Osteoblast (primary cell): ENCODE measurements at regions not wholly inside any gene's neighbourhood (a gene's known extent, or its start where the extent isn't known, plus 50 kb on each side); places are given as distances from the start of the nearest gene placed in this dataset.

Experiments
- DNase-seq: peaks from one replicate; pipeline ENCODE4 v3.0.0; 2011; ENCODE audit warnings: low spot score, mixed read lengths; ENCODE audit not compliant: insufficient read length; ENCODE audit errors: missing footprints
- H2AFZ ChIP-seq: 2 replicates; pipeline ENCODE4 v1.6.0; 2011; ENCODE audit warnings: mild to moderate bottlenecking, low read length
- H3K27ac ChIP-seq: 2 replicates; pipeline ENCODE4 v1.5.1; 2011; ENCODE audit warnings: mild to moderate bottlenecking, low read depth, low read length, moderate library complexity
- H3K27me3 ChIP-seq: 2 replicates; pipeline ENCODE4 v1.6.0; 2012; ENCODE audit warnings: mild to moderate bottlenecking, control low read depth, inconsistent platforms, low read length, moderate library complexity; ENCODE audit not compliant: insufficient read depth
- H3K36me3 ChIP-seq: 2 replicates; pipeline ENCODE4 v1.5.1; 2011; ENCODE audit warnings: mild to moderate bottlenecking, low read length, control low read depth, moderate library complexity; ENCODE audit not compliant: insufficient read depth
- H3K4me1 ChIP-seq: 2 replicates; pipeline ENCODE4 v1.5.1; 2011; ENCODE audit warnings: mild to moderate bottlenecking, low read length, control low read depth, moderate library complexity; ENCODE audit not compliant: insufficient read depth
- H3K4me2 ChIP-seq: 2 replicates; pipeline ENCODE4 v1.6.0; 2011; ENCODE audit warnings: mild to moderate bottlenecking, low read length; ENCODE audit not compliant: insufficient read depth
- H3K4me3 ChIP-seq: fragments of 200-600 bp; sonication (generic); 3 replicates; pipeline ENCODE4 v1.5.1; 2012; ENCODE audit warnings: mild to moderate bottlenecking, low read length, inconsistent platforms; ENCODE audit not compliant: insufficient read depth
- H3K79me2 ChIP-seq: 2 replicates; pipeline ENCODE4 v1.6.0; 2012; ENCODE audit warnings: mild to moderate bottlenecking, low read length, control low read depth, inconsistent platforms; ENCODE audit not compliant: insufficient read depth
- H3K9me3 ChIP-seq: 2 replicates; pipeline ENCODE4 v1.5.1; 2011; ENCODE audit warnings: low read depth, low read length, control low read depth
- H4K20me1 ChIP-seq: 2 replicates; pipeline ENCODE4 v1.6.0; 2012; ENCODE audit warnings: mild to moderate bottlenecking, low read length, control low read depth; ENCODE audit not compliant: insufficient read depth
- TF ChIP-seq, protein P1 (sequence below): IDR thresholded peaks from 2 replicates; pipeline ENCODE4 v1.5.1; 2011; ENCODE audit warnings: mild to moderate bottlenecking, low read depth, low read length, moderate library complexity; ENCODE audit errors: extremely low read depth

DNA sequence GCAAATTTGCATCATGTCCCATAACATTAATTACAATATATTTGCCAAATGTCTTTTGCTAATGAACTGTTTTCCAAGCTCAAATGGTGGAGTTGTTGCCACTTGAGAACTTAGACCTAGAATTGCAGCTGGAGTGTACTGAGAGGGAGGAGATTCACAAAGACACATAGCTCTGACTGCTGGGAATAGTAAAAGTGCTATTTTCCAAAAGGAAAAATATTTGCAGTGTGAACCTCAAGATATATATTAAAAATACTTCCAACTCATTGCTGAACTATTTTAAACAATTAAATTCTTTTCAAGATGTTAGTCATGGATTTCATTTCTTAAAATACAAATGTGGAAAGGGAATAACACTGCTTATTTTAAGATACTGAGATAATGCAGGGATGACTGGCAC lies 666.8 kb upstream of the ARPP21 start:
- H3K27me3 ChIP-seq, result no peaks in the 10 kb centered on the region
- no peak overlapping the region for H3K27ac ChIP-seq
- H2AFZ ChIP-seq, result no peak overlapping the region
- H3K79me2 ChIP-seq, result no peaks in the 10 kb centered on the region
- no peaks in the 10 kb centered on the region for H3K9me3 ChIP-seq
- H3K4me1 ChIP-seq, result no peaks in the 10 kb centered on the region
- H4K20me1 ChIP-seq, result no peaks in the 10 kb centered on the region
- DNase-seq, result no peak
- no peak overlapping the region for H3K4me2 ChIP-seq
- TF ChIP-seq, protein P1, sequence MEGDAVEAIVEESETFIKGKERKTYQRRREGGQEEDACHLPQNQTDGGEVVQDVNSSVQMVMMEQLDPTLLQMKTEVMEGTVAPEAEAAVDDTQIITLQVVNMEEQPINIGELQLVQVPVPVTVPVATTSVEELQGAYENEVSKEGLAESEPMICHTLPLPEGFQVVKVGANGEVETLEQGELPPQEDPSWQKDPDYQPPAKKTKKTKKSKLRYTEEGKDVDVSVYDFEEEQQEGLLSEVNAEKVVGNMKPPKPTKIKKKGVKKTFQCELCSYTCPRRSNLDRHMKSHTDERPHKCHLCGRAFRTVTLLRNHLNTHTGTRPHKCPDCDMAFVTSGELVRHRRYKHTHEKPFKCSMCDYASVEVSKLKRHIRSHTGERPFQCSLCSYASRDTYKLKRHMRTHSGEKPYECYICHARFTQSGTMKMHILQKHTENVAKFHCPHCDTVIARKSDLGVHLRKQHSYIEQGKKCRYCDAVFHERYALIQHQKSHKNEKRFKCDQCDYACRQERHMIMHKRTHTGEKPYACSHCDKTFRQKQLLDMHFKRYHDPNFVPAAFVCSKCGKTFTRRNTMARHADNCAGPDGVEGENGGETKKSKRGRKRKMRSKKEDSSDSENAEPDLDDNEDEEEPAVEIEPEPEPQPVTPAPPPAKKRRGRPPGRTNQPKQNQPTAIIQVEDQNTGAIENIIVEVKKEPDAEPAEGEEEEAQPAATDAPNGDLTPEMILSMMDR, result no peak
- no peaks in the 10 kb centered on the region for H3K36me3 ChIP-seq
- no peak overlapping the region for H3K4me3 ChIP-seq

DNA sequence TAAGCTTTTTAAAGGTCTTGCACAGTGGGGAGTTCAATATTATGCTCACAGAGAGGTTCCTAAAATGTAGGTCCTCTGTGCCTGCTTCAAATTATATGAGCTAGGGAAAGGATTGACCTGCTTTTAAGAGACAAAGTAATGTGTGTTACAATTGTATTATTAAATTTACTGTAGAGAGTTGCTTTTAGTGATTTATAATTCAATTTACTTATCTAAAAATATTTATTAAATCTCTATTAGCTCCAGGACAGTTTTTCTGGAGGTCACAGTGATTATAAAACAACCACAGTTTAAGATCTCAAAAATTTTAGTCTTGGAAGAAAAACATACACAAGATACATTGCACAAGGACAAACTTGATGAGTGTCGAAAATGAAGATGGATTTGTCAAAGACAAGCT lies 665.7 kb upstream of the ARPP21 start:
- H3K27ac ChIP-seq, result no peak overlapping the region
- H3K4me3 ChIP-seq, result no peak overlapping the region
- H4K20me1 ChIP-seq, result no peaks in the 10 kb centered on the region
- no peaks in the 10 kb centered on the region for H3K79me2 ChIP-seq
- H3K9me3 ChIP-seq, result no peaks in the 10 kb centered on the region
- H3K4me1 ChIP-seq, result no peaks in the 10 kb centered on the region
- H3K27me3 ChIP-seq, result no peaks in the 10 kb centered on the region
- H3K36me3 ChIP-seq, result no peaks in the 10 kb centered on the region
- H3K4me2 ChIP-seq, result no peak overlapping the region
- no peak overlapping the region for H2AFZ ChIP-seq
- TF ChIP-seq, protein P1, result no peak
- no peak for DNase-seq

DNA sequence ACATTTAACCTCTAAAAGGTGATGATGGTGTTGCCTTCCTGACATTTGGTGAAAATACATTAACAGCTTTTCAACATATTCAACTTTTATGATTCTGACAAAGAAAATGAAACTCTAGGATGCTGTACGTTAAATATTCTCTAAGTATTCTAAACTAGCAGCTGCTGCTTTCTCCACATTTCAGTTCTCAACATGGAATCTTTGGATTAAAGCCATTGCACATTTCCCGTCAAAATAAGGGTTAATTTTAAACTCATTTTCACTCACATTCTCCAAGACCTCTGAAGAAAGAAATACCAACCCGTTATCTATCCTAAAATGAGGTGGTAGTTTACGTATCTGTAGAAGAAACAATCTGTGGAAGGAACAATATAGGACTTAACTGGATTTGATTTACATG lies 655.7 kb upstream of the ARPP21 start:
- Histone ChIP-seq H3K4me3 (no peak overlapping the region), H4K20me1 (no peaks in the 10 kb centered on the region), H3K27me3 (no peaks in the 10 kb centered on the region), H3K4me2 (no peak overlapping the region), H3K36me3 (no peaks in the 10 kb centered on the region), H2AFZ (no peak overlapping the region), H3K9me3 (no peaks in the 10 kb centered on the region), H3K27ac (no peak overlapping the region), H3K79me2 (no peaks in the 10 kb centered on the region), H3K4me1 (no peaks in the 10 kb centered on the region)
- DNase-seq, result peak; percentile 52
- TF ChIP-seq, protein P1, result no peak

DNA sequence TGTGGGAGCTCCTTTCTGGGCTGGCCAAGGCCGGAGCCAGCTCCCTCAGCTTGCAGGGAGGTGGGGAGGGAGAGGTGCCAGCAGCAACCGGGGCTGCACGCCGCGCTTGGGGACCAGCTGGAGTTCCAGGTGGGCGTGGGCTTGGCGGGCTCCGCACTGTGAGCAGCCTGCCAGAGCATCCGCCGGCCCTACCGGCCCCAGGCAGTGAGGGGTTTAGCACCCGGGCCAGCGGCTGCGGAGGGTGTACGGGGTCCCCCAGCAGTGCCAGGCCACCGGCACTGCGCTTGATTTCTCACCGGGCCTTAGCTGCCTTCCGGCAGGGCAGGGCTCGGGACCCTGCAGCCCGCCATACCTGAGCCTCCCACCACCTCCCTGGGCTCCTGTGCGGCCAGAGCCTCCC lies 651.0 kb upstream of the ARPP21 start:
- DNase-seq, result no peak
- Histone ChIP-seq H3K27ac (no peak overlapping the region), H3K79me2 (no peaks in the 10 kb centered on the region), H3K4me1 (no peaks in the 10 kb centered on the region), H2AFZ (no peak overlapping the region), H3K4me2 (no peak overlapping the region), H4K20me1 (no peaks in the 10 kb centered on the region), H3K9me3 (no peaks in the 10 kb centered on the region), H3K4me3 (no peak overlapping the region), H3K36me3 (no peaks in the 10 kb centered on the region), H3K27me3 (no peaks in the 10 kb centered on the region)
- TF ChIP-seq, protein P1, result no peak
